ENCODE measurements at regions not wholly inside any gene's neighbourhood (a gene's known extent, or its start where the extent isn't known, plus 50 kb on each side); places are given as distances from the start of the nearest gene placed in this dataset.

DNA sequence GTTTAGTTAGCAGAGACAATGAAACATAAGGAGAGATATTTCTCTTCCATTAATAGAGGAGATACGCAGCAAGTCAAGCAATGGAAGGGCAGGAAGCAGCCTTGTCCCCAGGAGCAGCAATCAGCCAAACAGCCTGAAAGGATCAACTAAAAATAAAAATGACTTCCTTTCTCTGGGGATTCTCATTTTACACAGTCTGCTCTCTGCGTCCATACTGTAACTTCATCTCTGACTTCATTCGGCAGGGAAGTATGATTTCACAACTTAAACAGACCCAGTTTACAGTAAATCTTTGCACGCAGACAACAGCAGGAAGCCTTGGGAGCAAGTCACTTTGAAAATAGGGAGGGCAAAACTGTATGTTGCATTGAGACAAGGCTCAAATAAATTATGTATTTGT is 826.7 kb downstream of the DIAPH3 start:
- DNase-seq, result no peak

- DNase-seq, result no peak
Observed at GRCh38 chr13:59340151-59340550, 823.6 kb downstream of the DIAPH3 start.

- DNase-seq, result no peak
Observed at GRCh38 chr13:59340581-59340980, 823.1 kb downstream of the DIAPH3 start.

DNA sequence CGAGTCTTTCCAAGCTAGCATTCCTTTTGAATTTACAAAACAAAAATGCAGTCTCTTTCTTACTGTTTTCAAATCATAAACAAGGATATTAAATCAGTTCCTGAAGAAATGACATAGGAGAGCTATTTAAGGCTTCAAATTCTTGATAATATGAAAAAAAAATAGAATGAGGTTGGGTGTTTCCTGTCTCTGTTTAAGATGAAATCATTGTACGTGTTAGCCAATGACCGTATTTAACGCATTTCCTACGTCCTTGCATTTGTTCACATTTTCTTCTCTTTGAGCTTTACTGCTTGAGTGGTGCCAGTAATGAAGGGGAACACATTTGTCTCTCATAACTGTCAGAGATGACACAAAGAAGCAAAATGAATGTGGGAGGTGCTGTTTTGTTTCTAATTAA is 821.3 kb downstream of the DIAPH3 start:
- no peak for DNase-seq

GRCh38 chr13:59343132-59343531 is 820.6 kb downstream of the DIAPH3 start:
- no peak for DNase-seq

- DNase-seq, result no peak
Observed at GRCh38 chr13:59343993-59344822, 819.5 kb downstream of the DIAPH3 start.

DNA sequence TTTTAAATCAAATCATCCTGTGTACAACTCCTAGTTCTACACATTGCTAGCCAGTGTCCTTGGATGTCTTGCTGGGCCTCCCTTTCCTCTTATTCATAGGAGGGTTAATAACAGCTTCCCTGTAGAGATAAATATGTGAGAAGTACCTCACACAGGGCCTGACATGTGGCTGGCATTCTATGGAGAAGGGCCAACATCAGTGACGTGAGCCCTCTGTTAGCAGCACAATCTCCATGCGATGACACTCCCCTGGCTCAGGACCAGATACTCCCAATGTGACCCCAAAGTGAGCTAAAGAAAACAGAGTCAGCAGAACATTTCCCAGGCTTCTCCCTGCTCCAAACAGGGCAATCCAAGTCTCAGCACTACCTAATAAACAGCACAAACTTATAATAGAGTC is 818.4 kb downstream of the DIAPH3 start:
- DNase-seq, result peak in 1 of 2 experiments; percentile 10

DNA sequence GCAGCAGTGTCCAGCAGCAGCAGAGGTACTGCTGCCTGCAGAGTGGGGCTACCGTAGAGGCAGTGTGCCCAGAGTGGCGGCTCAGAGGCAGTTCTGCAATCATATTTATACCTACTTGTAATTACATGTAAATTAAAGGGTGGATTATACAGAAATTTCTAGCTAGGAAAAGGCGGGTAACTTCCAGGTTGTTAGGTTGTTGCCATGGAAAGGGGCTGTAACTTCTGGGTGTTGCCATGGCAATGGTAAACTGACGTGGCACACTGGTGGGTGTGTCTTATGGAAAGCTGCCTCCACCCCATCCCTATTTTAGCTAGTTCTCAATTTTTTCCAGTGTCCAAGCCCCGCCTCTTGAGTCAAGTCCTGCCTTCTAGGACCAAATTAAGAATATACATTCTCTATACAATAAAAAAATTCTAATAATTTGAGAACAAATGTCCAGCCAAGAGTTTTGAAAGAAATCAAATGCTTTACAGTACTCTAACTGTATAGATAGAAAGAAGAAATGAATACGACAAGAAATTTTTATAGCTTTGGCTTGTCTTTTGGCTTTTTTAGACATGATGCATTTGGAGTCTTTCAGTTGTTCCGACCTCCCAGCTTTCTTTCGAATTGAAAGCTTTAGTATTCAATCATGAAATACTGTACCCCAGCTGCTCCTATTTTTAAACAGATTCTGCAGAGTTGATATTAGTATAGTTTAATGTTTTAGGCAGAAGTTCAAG is 816.6 kb downstream of the DIAPH3 start:
- DNase-seq, result no peak

DNA sequence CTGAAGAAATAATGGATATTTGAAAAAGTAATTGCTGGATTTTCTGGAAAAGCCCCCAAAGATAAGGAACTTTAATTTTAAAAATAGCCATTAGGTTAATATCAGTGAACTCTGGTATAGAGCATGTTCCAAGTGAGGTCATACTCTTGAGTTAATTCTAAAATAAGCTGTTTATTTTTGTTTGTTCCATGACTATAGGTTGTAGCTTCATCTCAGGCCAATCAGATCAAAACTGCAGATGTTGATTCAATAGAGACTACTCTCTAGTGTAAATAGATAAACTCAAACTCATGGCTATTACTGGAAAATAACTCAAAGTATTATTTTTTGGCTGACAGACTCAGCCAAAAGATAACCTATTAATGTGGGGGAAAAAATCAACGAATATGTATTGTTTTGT is 815.1 kb downstream of the DIAPH3 start:
- DNase-seq, result no peak

DNA sequence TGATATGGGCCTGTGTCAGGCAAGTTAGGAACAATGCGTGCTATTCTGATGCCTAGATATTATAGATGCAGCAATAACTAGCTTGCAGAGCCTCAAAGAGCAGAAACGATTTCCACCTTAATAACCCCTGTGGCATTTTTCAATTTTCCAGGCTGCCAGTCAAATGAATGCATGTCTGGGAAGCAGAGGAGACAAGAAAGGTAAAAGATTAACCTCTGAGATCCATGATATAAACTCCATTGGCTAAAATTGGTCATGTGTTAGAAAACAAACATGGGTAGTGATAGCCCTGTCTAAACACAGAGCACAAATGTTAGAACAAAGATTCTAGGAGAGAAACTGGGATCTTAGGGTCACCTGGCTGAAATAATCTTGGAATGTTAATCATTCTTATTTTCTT is 811.1 kb downstream of the DIAPH3 start:
- no peak for DNase-seq

- no peak for DNase-seq
Observed at GRCh38 chr13:59354665-59355369, 808.9 kb downstream of the DIAPH3 start.

GRCh38 chr13:59356607-59357006 is 807.1 kb downstream of the DIAPH3 start:
- peak; percentile 21 to 74 for DNase-seq

DNA sequence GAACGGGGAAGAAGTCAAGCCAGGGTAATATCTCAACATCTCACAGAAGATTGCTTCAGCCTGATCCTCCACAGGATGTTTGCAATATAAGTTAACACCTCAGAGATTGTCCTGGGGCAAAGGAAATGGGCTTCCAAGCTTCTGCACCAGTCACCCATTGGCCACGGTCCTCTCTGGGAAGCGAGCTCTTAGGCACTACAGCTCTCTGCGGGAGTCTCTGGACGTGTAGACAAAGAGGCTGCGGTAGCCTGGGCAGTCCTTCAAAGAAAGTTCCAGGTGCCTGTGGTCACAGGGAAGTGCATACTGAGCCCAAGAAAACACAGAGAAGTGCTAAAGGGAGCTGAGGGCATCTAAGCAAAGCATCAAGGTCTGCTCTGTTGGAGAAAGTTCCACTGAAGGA is 805.7 kb downstream of the DIAPH3 start:
- no peak for DNase-seq

GRCh38 chr13:59360108-59360507 is 803.6 kb downstream of the DIAPH3 start:
- DNase-seq, result peak in 1 of 2 experiments; percentile 3

- no peak for DNase-seq
Observed at GRCh38 chr13:59360916-59361315, 802.8 kb downstream of the DIAPH3 start.

DNA sequence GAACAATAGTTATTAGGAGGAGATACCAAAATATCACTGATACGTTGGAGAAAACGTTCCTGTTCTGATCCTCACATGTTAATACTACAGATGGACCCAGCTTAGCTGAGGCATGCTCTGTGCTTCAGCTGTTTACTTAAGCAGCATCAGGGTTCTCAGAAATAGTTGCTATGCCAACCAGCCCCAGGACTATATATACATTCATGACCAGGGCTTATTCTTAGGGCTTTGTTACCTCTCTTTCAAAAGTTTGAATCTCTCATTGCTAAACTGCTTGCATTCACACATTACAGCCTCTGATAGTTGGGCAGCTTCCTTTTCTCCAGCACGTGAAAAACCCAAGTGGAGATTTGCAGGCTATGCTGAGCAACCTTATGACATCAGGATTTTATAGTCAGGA is 800.4 kb downstream of the DIAPH3 start:
- DNase-seq, result no peak

DNA sequence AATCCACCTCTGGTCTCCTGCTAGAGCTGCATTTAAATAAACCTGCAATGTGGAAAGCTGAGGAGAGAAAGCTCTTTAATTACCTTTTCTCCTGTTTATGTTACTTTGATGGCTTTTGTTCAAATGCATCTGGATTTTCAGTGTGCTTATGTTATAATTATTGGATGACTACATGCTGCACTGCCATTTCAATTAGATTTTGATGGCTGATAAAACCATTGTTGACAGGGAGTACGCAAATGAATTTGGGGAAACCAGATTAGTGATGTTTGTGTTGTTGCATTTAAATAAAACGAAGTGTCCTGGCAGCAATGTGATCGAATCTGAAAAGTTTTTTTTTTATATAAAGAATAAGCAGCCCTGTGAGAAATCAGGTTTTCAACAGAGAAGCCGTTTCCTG is 799.8 kb downstream of the DIAPH3 start:
- DNase-seq, result no peak

GRCh38 chr13:59364641-59365085 is 799.1 kb downstream of the DIAPH3 start:
- DNase-seq, result no peak

DNA sequence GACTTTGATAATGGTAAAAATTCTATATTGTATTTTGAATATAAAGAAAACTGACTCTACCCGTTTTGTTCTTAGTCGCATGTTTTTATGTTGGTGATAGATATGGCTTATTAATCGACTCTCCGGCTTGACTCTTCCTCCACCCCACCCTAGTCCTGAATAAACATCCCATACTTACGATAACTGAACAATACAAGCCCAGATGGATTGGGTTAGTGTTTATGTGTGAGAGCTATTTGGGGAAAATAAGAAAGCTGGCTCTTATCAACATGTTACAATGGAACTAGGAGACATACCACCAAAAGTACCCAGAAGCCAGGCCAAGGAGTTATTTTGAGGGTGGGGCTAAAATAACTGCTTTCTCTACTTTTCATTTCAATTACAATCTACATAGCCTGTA is 796.3 kb downstream of the DIAPH3 start:
- no peak for DNase-seq

DNA sequence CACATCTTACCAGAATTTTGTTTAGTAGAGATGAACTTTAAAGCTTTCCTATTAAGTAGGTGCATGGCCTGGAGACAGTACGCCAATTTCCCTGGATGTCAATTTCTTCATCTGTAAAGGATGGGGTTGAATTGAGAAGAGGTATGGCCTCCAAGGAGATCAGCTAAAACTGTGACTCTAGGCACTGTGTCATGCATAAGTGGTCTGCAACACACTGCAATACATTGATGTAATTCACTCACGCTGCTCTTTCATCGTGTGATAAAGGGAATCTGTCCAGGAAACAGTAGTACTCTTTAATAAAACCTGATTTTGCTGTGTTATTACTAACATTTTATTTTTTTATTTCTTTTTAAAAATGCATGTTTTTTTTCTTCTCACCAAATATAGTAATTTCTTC is 795.8 kb downstream of the DIAPH3 start:
- no peak for DNase-seq

- DNase-seq, result no peak
Observed at GRCh38 chr13:59368693-59369092, 795.0 kb downstream of the DIAPH3 start.

DNA sequence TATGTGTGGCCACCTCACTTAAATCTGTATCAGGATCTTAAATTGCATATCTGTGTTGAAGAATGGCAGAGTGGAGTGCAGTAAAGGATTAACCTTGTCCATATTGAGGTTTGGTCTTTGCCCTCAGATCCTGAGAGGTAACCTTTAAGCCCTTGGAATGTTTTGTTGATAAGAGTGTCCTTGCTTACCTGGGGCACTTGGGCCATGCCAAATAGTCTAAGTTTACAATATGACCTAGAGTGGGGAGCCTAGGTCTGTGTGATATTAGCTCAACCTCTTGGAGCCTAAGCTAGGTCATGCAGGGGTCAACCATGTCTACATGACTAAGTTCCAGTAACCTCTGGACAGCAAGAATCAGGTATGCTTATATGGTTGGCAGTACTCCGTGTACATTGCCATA is 792.5 kb downstream of the DIAPH3 start:
- no peak for DNase-seq

DNA sequence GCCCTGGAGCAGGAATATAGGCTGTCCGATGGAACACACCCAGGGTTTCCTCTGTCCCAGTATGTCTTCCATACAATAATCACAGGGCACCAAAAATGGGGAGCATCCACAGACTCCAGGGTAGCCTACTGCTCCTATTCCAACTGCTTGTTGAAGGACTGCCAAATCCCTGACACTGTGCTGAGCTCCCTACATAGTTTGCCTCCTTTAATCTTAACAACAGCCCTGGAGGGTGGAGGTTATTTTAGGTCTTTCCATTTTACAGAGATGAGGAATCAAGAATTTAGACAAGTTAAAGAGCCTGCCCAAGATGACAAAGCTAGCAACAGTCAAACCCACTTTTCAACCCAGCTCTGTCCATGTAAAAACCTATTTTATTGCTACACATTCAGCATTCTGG is 790.4 kb downstream of the DIAPH3 start:
- no peak for DNase-seq

- no peak for DNase-seq
Observed at GRCh38 chr13:59374691-59375090, 789.0 kb downstream of the DIAPH3 start.
